ENCODE measurements at regions not wholly inside any gene's neighbourhood (a gene's known extent, or its start where the extent isn't known, plus 50 kb on each side); places are given as distances from the start of the nearest gene placed in this dataset.

DNA sequence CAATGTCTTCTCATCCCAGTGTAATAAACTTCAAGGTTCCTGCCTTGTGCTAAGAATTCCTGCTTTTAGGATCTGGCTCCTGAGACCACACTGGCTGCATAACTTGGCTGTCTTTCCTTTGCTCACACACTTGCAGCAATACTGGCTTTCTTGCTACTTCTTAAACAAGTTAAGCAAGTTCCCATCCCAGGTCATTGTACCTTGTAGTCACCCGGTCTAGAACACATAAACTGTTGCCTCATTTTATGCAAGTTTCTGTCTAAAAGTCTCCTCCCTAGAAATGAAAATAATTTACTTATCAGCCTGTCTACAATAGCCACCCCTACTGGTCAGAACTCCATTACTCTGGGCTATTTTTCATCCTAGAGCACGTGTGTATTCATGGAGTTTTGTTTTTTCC lies 887.9 kb upstream of the FAM98A start:
- no peak overlapping the region for H3K27ac ChIP-seq (ENCODE audit: low read depth, low read length, poor library complexity, severe bottlenecking)
- ChIA-PET POLR2A (no interaction called here), CTCF (ENCODE audit: unreplicated experiment) (no interaction called here)
- TF ChIP-seq EZH2phosphoT487 (IDR thresholded peaks at IDR 0.05; ENCODE audit: borderline replicate concordance, low read depth, low read length) = no peak
- TF ChIP-seq, protein P1, sequence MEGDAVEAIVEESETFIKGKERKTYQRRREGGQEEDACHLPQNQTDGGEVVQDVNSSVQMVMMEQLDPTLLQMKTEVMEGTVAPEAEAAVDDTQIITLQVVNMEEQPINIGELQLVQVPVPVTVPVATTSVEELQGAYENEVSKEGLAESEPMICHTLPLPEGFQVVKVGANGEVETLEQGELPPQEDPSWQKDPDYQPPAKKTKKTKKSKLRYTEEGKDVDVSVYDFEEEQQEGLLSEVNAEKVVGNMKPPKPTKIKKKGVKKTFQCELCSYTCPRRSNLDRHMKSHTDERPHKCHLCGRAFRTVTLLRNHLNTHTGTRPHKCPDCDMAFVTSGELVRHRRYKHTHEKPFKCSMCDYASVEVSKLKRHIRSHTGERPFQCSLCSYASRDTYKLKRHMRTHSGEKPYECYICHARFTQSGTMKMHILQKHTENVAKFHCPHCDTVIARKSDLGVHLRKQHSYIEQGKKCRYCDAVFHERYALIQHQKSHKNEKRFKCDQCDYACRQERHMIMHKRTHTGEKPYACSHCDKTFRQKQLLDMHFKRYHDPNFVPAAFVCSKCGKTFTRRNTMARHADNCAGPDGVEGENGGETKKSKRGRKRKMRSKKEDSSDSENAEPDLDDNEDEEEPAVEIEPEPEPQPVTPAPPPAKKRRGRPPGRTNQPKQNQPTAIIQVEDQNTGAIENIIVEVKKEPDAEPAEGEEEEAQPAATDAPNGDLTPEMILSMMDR (conservative IDR thresholded peaks at IDR 0.05; ENCODE audit: low read length) = no peak
- no peaks in the 10 kb centered on the region for H3K4me1 ChIP-seq (ENCODE audit: insufficient read depth, low read length, poor library complexity, severe bottlenecking)
- H3K4me2 ChIP-seq (ENCODE audit: low read length) = no peak overlapping the region
- no TSS peak for BruUV-seq (replicated peaks)
- H3K9me3 ChIP-seq (ENCODE audit: low read length) = no peaks in the 10 kb centered on the region
- no peak overlapping the region for H3K4me3 ChIP-seq (ENCODE audit: low read depth, low read length, poor library complexity, severe bottlenecking)
- H3K79me2 ChIP-seq (ENCODE audit: insufficient read depth, low read depth, low read length) = no peaks in the 10 kb centered on the region
- no peaks in the 10 kb centered on the region for H3K36me3 ChIP-seq (ENCODE audit: insufficient read depth, low read length)
- no peaks in the 10 kb centered on the region for H3K9me2 ChIP-seq (ENCODE audit: insufficient read depth, low read length)
- H2AFZ ChIP-seq (ENCODE audit: low read length) = no peak overlapping the region
- intact Hi-C loops (cut with micrococcal nuclease; ENCODE audit: unreplicated experiment) = no loop called here
- no peak for DNase-seq (ENCODE audit: low spot score)
- H4K20me1 ChIP-seq (ENCODE audit: insufficient read depth, low read length) = no peaks in the 10 kb centered on the region

DNA sequence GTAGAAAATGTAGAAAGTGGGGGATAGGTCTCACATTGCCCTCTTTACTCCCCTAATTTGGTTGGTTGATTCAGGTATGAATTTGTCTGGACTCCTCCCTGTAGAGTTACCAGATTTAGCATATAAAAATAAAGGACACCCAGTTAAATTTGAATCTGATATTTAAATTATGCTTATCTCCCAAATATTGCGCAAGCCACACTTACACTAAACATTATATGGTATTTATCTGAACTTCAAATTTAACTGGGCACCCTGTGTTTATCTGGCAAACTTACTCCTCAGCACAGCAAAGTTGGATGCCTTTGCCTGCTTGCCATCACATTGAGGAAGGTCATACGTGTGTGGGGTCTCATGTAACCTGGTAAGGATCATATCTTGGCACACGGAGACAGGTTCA lies 882.4 kb upstream of the FAM98A start:
- H3K36me3 ChIP-seq (ENCODE audit: insufficient read depth, low read length) = no peaks in the 10 kb centered on the region
- ChIA-PET POLR2A (no interaction called here), CTCF (ENCODE audit: unreplicated experiment) (no interaction called here)
- H3K9me2 ChIP-seq (ENCODE audit: insufficient read depth, low read length) = no peaks in the 10 kb centered on the region
- TF ChIP-seq, protein P1 (conservative IDR thresholded peaks at IDR 0.05; ENCODE audit: low read length) = no peak
- TF ChIP-seq EZH2phosphoT487 (IDR thresholded peaks at IDR 0.05; ENCODE audit: borderline replicate concordance, low read depth, low read length) = no peak
- intact Hi-C loops (cut with micrococcal nuclease; ENCODE audit: unreplicated experiment) = no loop called here
- no TSS peak for BruUV-seq (replicated peaks)
- H3K4me3 ChIP-seq (ENCODE audit: low read depth, low read length, poor library complexity, severe bottlenecking) = no peak overlapping the region
- H3K9me3 ChIP-seq (ENCODE audit: low read length) = no peaks in the 10 kb centered on the region
- no peak overlapping the region for H3K4me2 ChIP-seq (ENCODE audit: low read length)
- H2AFZ ChIP-seq (ENCODE audit: low read length) = no peak overlapping the region
- DNase-seq (ENCODE audit: low spot score) = no peak
- no peak overlapping the region for H3K27ac ChIP-seq (ENCODE audit: low read depth, low read length, poor library complexity, severe bottlenecking)
- H3K4me1 ChIP-seq (ENCODE audit: insufficient read depth, low read length, poor library complexity, severe bottlenecking) = no peaks in the 10 kb centered on the region
- no peaks in the 10 kb centered on the region for H3K79me2 ChIP-seq (ENCODE audit: insufficient read depth, low read depth, low read length)
- no peaks in the 10 kb centered on the region for H4K20me1 ChIP-seq (ENCODE audit: insufficient read depth, low read length)

DNA sequence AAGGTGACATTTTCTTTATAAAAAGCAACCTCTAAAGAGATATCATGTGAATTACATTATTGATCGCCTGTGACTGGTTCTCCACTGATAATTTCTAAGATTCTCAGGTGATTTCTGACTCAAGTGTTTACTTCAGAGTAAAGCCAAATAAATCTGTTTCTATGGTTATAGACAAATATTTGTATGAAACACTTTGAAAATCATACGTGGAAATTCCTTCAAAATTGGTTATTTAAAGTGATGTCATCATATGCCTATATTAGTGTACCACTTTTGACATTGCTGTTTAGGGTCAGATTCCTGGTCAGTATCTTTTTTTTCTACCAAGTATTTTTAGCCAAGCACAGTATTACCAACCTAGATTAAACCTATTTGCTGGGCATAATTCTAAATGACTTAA lies 881.3 kb upstream of the FAM98A start:
- Histone ChIP-seq H3K27ac (ENCODE audit: low read depth, low read length, poor library complexity, severe bottlenecking) (no peak overlapping the region), H3K4me3 (ENCODE audit: low read depth, low read length, poor library complexity, severe bottlenecking) (no peak overlapping the region), H3K9me3 (ENCODE audit: low read length) (no peaks in the 10 kb centered on the region), H3K79me2 (ENCODE audit: insufficient read depth, low read depth, low read length) (no peaks in the 10 kb centered on the region), H3K4me1 (ENCODE audit: insufficient read depth, low read length, poor library complexity, severe bottlenecking) (no peaks in the 10 kb centered on the region), H2AFZ (ENCODE audit: low read length) (no peak overlapping the region), H3K4me2 (ENCODE audit: low read length) (no peak overlapping the region), H3K9me2 (ENCODE audit: insufficient read depth, low read length) (no peaks in the 10 kb centered on the region), H3K36me3 (ENCODE audit: insufficient read depth, low read length) (no peaks in the 10 kb centered on the region), H4K20me1 (ENCODE audit: insufficient read depth, low read length) (no peaks in the 10 kb centered on the region)
- TF ChIP-seq EZH2phosphoT487 (IDR thresholded peaks at IDR 0.05; ENCODE audit: borderline replicate concordance, low read depth, low read length) = no peak
- TF ChIP-seq, protein P1 (conservative IDR thresholded peaks at IDR 0.05; ENCODE audit: low read length) = no peak
- no TSS peak for BruUV-seq (replicated peaks)
- intact Hi-C loops (cut with micrococcal nuclease; ENCODE audit: unreplicated experiment) = no loop called here
- DNase-seq (ENCODE audit: low spot score) = no peak
- POLR2A ChIA-PET = no interaction called here
- CTCF ChIA-PET (ENCODE audit: unreplicated experiment) = no interaction called here

Data from OCI-LY7 (cell line).